ENCODE measurements at regions not wholly inside any gene's neighbourhood (a gene's known extent, or its start where the extent isn't known, plus 50 kb on each side); places are given as distances from the start of the nearest gene placed in this dataset.
A peak's percentile ranks its signal among the peaks of the same experiment; 100 is the strongest.
"Not testable (repeated sequence)": the region's sequence is repeated elsewhere in the genome, so short reads cannot be mapped to it uniquely, and the experiment has no call there.

- Histone ChIP-seq H3K27me3 (no peaks in the 10 kb centered on the region), H3K27ac (peak overlapping the region; percentile 88 to 94 (median 90)), H3K36me3 (peaks cover 0 to 12% of the 10 kb centered on the region in 2 donors), H3K4me1 (peaks cover 5 to 7% of the 10 kb centered on the region in 2 donors), H3K4me3 (peak overlapping the region; percentile 63 to 98 (median 78)), H3K9me3 (no peaks in the 10 kb centered on the region)
- DNase-seq, result peak; percentile 68 to 81
- in situ Hi-C loops (cut with MboI; ENCODE audit: low sequenced_read_pairs in 4 of 4) (no loop called here), intact Hi-C loops (cut with DNase I; ENCODE audit: low total_unique reads) (loop anchor here (1.0 kb wide), 1 partner anchor 33 kb away; no protein-coding TSS in a partner anchor)
- ATAC-seq, result peak; percentile 97 to 98
- TF ChIP-seq POLR2A (IDR thresholded peaks at IDR 0.05), result peak in 1 of 2 donors; percentile 58
- peak in 4 of 5 experiments; percentile 5 to 34 (median 17) for TF ChIP-seq CTCF (IDR thresholded peaks at IDR 0.05 in 4 of 5, conservative IDR thresholded peaks at IDR 0.05 in 1 of 5)
Measured at GRCh38 chr17:47066841-47067682, 88.0 kb upstream of the RPRML start.

- Histone ChIP-seq H3K36me3 (peaks cover 0 to 12% of the 10 kb centered on the region in 2 donors), H3K27me3 (no peaks in the 10 kb centered on the region), H3K9me3 (no peaks in the 10 kb centered on the region), H3K4me3 (no peak overlapping the region), H3K4me1 (peaks cover 5 to 7% of the 10 kb centered on the region in 2 donors), H3K27ac (peak overlapping the region in 1 of 4 donors; percentile 88)
- ATAC-seq, result no peak
- intact Hi-C loops (cut with DNase I; ENCODE audit: low total_unique reads), result no loop called here
- TF ChIP-seq POLR2A (IDR thresholded peaks at IDR 0.05), result no peak
- in situ Hi-C loops (cut with MboI; ENCODE audit: low sequenced_read_pairs in 4 of 4), result no loop called here
- no peak for DNase-seq
Measured at GRCh38 chr17:47066095-47066494, 87.0 kb upstream of the RPRML start.

GRCh38 chr17:47064684-47065083 is 85.6 kb upstream of the RPRML start:
- H3K4me1 ChIP-seq, result peaks cover 5 to 7% of the 10 kb centered on the region in 2 donors
- no peak overlapping the region for H3K27ac ChIP-seq
- intact Hi-C loops (cut with DNase I; ENCODE audit: low total_unique reads) (no loop called here), in situ Hi-C loops (cut with MboI; ENCODE audit: low sequenced_read_pairs in 4 of 4) (no loop called here)
- peaks cover 0 to 12% of the 10 kb centered on the region in 2 donors for H3K36me3 ChIP-seq
- no peaks in the 10 kb centered on the region for H3K9me3 ChIP-seq
- no peak overlapping the region for H3K4me3 ChIP-seq
- TF ChIP-seq POLR2A (IDR thresholded peaks at IDR 0.05) (no peak), CTCF (IDR thresholded peaks at IDR 0.05 in 4 of 5, conservative IDR thresholded peaks at IDR 0.05 in 1 of 5) (no peak)
- ATAC-seq (no peak), DNase-seq (no peak)
- H3K27me3 ChIP-seq, result no peaks in the 10 kb centered on the region

- no peak for ATAC-seq
- Histone ChIP-seq H3K4me3 (no peak overlapping the region), H3K4me1 (peaks cover 5 to 6% of the 10 kb centered on the region in 2 donors), H3K36me3 (peaks cover 0 to 12% of the 10 kb centered on the region in 2 donors), H3K9me3 (no peaks in the 10 kb centered on the region), H3K27ac (no peak overlapping the region), H3K27me3 (no peaks in the 10 kb centered on the region)
- intact Hi-C loops (cut with DNase I; ENCODE audit: low total_unique reads), result no loop called here
- in situ Hi-C loops (cut with MboI; ENCODE audit: low sequenced_read_pairs in 4 of 4), result no loop called here
- TF ChIP-seq CTCF (IDR thresholded peaks at IDR 0.05 in 4 of 5, conservative IDR thresholded peaks at IDR 0.05 in 1 of 5), result no peak
- no peak for TF ChIP-seq POLR2A (IDR thresholded peaks at IDR 0.05)
- no peak for DNase-seq
Measured at GRCh38 chr17:47063475-47063874, 84.4 kb upstream of the RPRML start.

GRCh38 chr17:47062851-47063250 is 83.8 kb upstream of the RPRML start:
- DNase-seq; H3K27ac ChIP-seq; H3K9me3 ChIP-seq; intact Hi-C loops (cut with DNase I; ENCODE audit: low total_unique reads); H3K4me3 ChIP-seq; in situ Hi-C loops (cut with MboI; ENCODE audit: low sequenced_read_pairs in 4 of 4); H3K27me3 ChIP-seq; ATAC-seq; H3K4me1 ChIP-seq: not testable (repeated sequence)
- peaks cover 0 to 12% of the 10 kb centered on the region in 2 donors for H3K36me3 ChIP-seq

- H3K27me3 ChIP-seq; H3K9me3 ChIP-seq; H3K4me1 ChIP-seq; H3K4me3 ChIP-seq; ATAC-seq; in situ Hi-C loops (cut with MboI; ENCODE audit: low sequenced_read_pairs in 4 of 4); intact Hi-C loops (cut with DNase I; ENCODE audit: low total_unique reads); H3K27ac ChIP-seq; DNase-seq: not testable (repeated sequence)
- H3K36me3 ChIP-seq, result peaks cover 0 to 25% of the 10 kb centered on the region in 2 donors
Measured at GRCh38 chr17:47060005-47060404, 81.0 kb upstream of the RPRML start.
